Esophagus muscularis mucosa (tissue), 4 donors: ENCODE measurements at regions not wholly inside any gene's neighbourhood (a gene's known extent, or its start where the extent isn't known, plus 50 kb on each side); places are given as distances from the start of the nearest gene placed in this dataset.

ENCODE experiments used
- DNase-seq: peaks from one replicate; pipeline ENCODE4 v3.0.0-alpha.2; 2017; ENCODE audit errors: extremely low spot score
- H3K27ac ChIP-seq, 4 donors: fragments of 200-600 bp; sonication (generic); replicated peaks in 1 of 4; 1 replicate in 3 of 4; 2 replicates in 1 of 4; pipeline ENCODE4 v1.5.1; 2016 to 2019; ENCODE audit warnings: mild to moderate bottlenecking in 1 of 4
- H3K27me3 ChIP-seq, 4 donors: fragments of 200-600 bp; sonication (generic); one replicate each; pipeline versions ENCODE4 v1.5.1 to v1.6.0; 2016 to 2019
- H3K36me3 ChIP-seq, 4 donors: fragments of 200-600 bp; sonication (generic); one replicate each; pipeline ENCODE4 v1.5.1; 2016 to 2019
- H3K4me1 ChIP-seq, 4 donors: fragments of 200-600 bp; sonication (generic); one replicate each; pipeline ENCODE4 v1.5.1; 2016 to 2019
- H3K4me3 ChIP-seq, 4 donors: fragments of 200-600 bp; sonication (generic); 1 replicate in 2 of 4; 2 replicates in 2 of 4; pipeline ENCODE4 v1.5.1; 2016 to 2019; ENCODE audit warnings: mild to moderate bottlenecking in 4 of 4, moderate library complexity in 1 of 4
- H3K9me3 ChIP-seq, 4 donors: fragments of 200-600 bp; sonication (generic); 1 replicate in 3 of 4; 2 replicates in 1 of 4; pipeline ENCODE4 v1.5.1; 2016 to 2019
- CTCF ChIP-seq, 3 experiments: fragments of 200-600 bp in 2 of 3; fragments of 450-650 bp in 1 of 3; sonication (generic) in 2 of 3; IDR thresholded peaks; one replicate each; pipeline ENCODE4 v1.5.1; 2017 to 2019; ENCODE audit warnings: antibody characterized with exemption in 3 of 3, mild to moderate bottlenecking in 2 of 3, moderate library complexity in 1 of 3
- EP300 ChIP-seq: sonication (generic); formaldehyde crosslinking; IDR thresholded peaks from one replicate; pipeline ENCODE4 v1.6.1; 2017; ENCODE audit warnings: antibody characterized with exemption
- POLR2A ChIP-seq: fragments of 450-650 bp; IDR thresholded peaks from one replicate; pipeline ENCODE4 v1.6.1; 2017; ENCODE audit warnings: antibody characterized with exemption, moderate library complexity, mild to moderate bottlenecking, low read depth
- POLR2AphosphoS5 ChIP-seq, 2 donors: sonication (generic); formaldehyde crosslinking; IDR thresholded peaks; one replicate each; pipeline ENCODE4 v1.6.1; 2017; ENCODE audit warnings: antibody characterized with exemption in 2 of 2
- WGBS: methylation state at CpG from one replicate; pipeline ENCODE4 v1.1.5; 2018; 5-methylcytosine and 5-hydroxymethylcytosine counted together
- intact Hi-C: fragments of 100-400 bp; cut with DNase I; formaldehyde crosslinking; loops from one replicate; pipeline ENCODE4 v1.15.1; 2023

DNA sequence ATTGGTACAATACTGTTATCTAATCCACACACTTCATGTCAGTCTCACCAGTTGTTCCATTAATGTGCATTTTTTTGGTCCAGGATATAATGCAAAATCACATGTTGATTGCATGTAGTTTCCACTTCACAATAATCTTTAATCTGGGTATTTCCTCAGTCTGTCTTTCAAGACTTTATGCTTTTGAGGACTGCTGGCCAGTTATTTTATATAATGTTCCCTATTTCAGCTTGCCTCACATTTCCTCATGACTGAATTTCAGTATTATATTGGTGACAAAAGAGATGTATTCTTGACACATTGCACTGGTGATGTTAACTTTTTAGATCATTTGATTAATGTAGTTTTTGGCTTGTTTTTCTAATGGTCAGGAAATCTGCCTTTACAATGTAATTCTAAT is 368.3 kb downstream of the IRS2 start:
- no peak for TF ChIP-seq POLR2A
- TF ChIP-seq POLR2AphosphoS5 (IDR thresholded peaks at IDR 0.05): no peak
- no peak for TF ChIP-seq CTCF (IDR thresholded peaks at IDR 0.05)
- DNase-seq: no peak
- Histone ChIP-seq H3K4me1 (peaks cover 0 to 1% (median under 1%) of the 10 kb centered on the region in 4 donors), H3K4me3 (no peak overlapping the region), H3K36me3 (no peaks in the 10 kb centered on the region), H3K27me3 (no peaks in the 10 kb centered on the region), H3K9me3 (no peaks in the 10 kb centered on the region), H3K27ac (no peak overlapping the region)
- intact Hi-C loops: no loop called here

GRCh38 chr13:109416001-109416400 is 370.4 kb downstream of the IRS2 start:
- DNase-seq: peak; percentile 84
- no peaks in the 10 kb centered on the region for H3K9me3 ChIP-seq
- H3K27ac ChIP-seq: no peak overlapping the region
- 86% methylated on average over 12 of the region's 12 CpGs for WGBS
- no peak for TF ChIP-seq POLR2A
- TF ChIP-seq POLR2AphosphoS5 (IDR thresholded peaks at IDR 0.05): no peak
- TF ChIP-seq EP300: no peak
- no peak for TF ChIP-seq CTCF (IDR thresholded peaks at IDR 0.05)
- no peaks in the 10 kb centered on the region for H3K36me3 ChIP-seq
- intact Hi-C loops: no loop called here
- peaks cover 6 to 12% (median 11%) of the 10 kb centered on the region in 4 donors for H3K4me1 ChIP-seq
- H3K4me3 ChIP-seq: no peak overlapping the region
- H3K27me3 ChIP-seq: no peaks in the 10 kb centered on the region

GRCh38 chr13:109415057-109415456 is 371.3 kb downstream of the IRS2 start:
- Histone ChIP-seq H3K4me3 (no peak overlapping the region), H3K9me3 (no peaks in the 10 kb centered on the region), H3K27ac (no peak overlapping the region), H3K36me3 (no peaks in the 10 kb centered on the region), H3K27me3 (no peaks in the 10 kb centered on the region), H3K4me1 (peaks cover 6 to 12% (median 11%) of the 10 kb centered on the region in 4 donors)
- intact Hi-C loops: no loop called here
- 95% methylated on average over 4 of the region's 4 CpGs for WGBS
- no peak for TF ChIP-seq EP300
- no peak for DNase-seq

- DNase-seq: no peak
- intact Hi-C loops: no loop called here
- WGBS: 11% methylated on average over 13 of the region's 14 CpGs
- no peaks in the 10 kb centered on the region for H3K9me3 ChIP-seq
- H3K4me3 ChIP-seq: peak overlapping the region in 3 of 4 donors; percentile 10 to 27 (median 27)
- no peak overlapping the region for H3K27ac ChIP-seq
- TF ChIP-seq POLR2AphosphoS5 (IDR thresholded peaks at IDR 0.05) (peak in 1 of 2 donors; percentile 32), POLR2A (no peak)
- peaks cover 6 to 12% (median 11%) of the 10 kb centered on the region in 4 donors for H3K4me1 ChIP-seq
- no peaks in the 10 kb centered on the region for H3K36me3 ChIP-seq
- H3K27me3 ChIP-seq: no peaks in the 10 kb centered on the region
Measured at GRCh38 chr13:109412283-109412901, 374.0 kb downstream of the IRS2 start.

- Histone ChIP-seq H3K4me1 (peaks cover 6 to 12% (median 11%) of the 10 kb centered on the region in 4 donors), H3K27ac (no peak overlapping the region), H3K27me3 (no peaks in the 10 kb centered on the region), H3K36me3 (no peaks in the 10 kb centered on the region), H3K4me3 (no peak overlapping the region), H3K9me3 (no peaks in the 10 kb centered on the region)
- WGBS: 84% methylated on average over 11 of the region's 11 CpGs
- DNase-seq: no peak
- TF ChIP-seq EP300: no peak
- intact Hi-C loops: no loop called here
Measured at GRCh38 chr13:109410868-109411267, 375.5 kb downstream of the IRS2 start.

- H3K36me3 ChIP-seq: no peaks in the 10 kb centered on the region
- no peak for TF ChIP-seq EP300
- TF ChIP-seq CTCF (IDR thresholded peaks at IDR 0.05): no peak
- no peak for TF ChIP-seq POLR2AphosphoS5 (IDR thresholded peaks at IDR 0.05)
- no peak for TF ChIP-seq POLR2A
- peaks cover 6 to 12% (median 11%) of the 10 kb centered on the region in 4 donors for H3K4me1 ChIP-seq
- peak; percentile 81 for DNase-seq
- H3K27ac ChIP-seq: no peak overlapping the region
- H3K4me3 ChIP-seq: no peak overlapping the region
- intact Hi-C loops: no loop called here
- WGBS: 74% methylated on average over 13 of the region's 14 CpGs
- no peaks in the 10 kb centered on the region for H3K27me3 ChIP-seq
- no peaks in the 10 kb centered on the region for H3K9me3 ChIP-seq
Measured at GRCh38 chr13:109408591-109409382, 377.6 kb downstream of the IRS2 start.
